GM12872 (cell line): ENCODE measurements at regions not wholly inside any gene's neighbourhood (a gene's known extent, or its start where the extent isn't known, plus 50 kb on each side); places are given as distances from the start of the nearest gene placed in this dataset.

Experiments
- CTCF ChIP-seq: IDR thresholded peaks from 3 replicates; pipeline ENCODE4 v1.5.1; 2011; ENCODE audit warnings: low read depth, mild to moderate bottlenecking, low read length, moderate library complexity; ENCODE audit not compliant: insufficient read depth

- no peak for TF ChIP-seq CTCF
Observed at GRCh38 chr2:58304843-58305242, 63.7 kb upstream of the FANCL start.

GRCh38 chr2:58299123-58299522 lies 58.0 kb upstream of the FANCL start:
- no peak for TF ChIP-seq CTCF

GRCh38 chr2:58293056-58293455 lies 51.9 kb upstream of the FANCL start:
- TF ChIP-seq CTCF, result no peak

- no peak for TF ChIP-seq CTCF
Observed at GRCh38 chr2:58291726-58292438, 50.8 kb upstream of the FANCL start.
